HepG2 (cell line): ENCODE measurements at regions not wholly inside any gene's neighbourhood (a gene's known extent, or its start where the extent isn't known, plus 50 kb on each side); places are given as distances from the start of the nearest gene placed in this dataset.

Source experiments
- GATAD2A ChIP-seq: IDR thresholded peaks from 2 replicates; pipeline ENCODE4 v1.6.1; 2016
- GTF2F1 ChIP-seq: fragments of 150-350 bp; IDR thresholded peaks from 2 replicates; pipeline ENCODE4 v1.6.1; 2014; ENCODE audit warnings: low read length
- JUNB ChIP-seq: sonication (generic); formaldehyde crosslinking; IDR thresholded peaks from 2 replicates; pipeline ENCODE4 v1.8.0; 2022; ENCODE audit warnings: missing genetic modification reagents, mild to moderate bottlenecking, borderline replicate concordance
- KDM5B ChIP-seq: sonication (generic); formaldehyde crosslinking; IDR thresholded peaks from 2 replicates; pipeline ENCODE4 v1.4.0; 2020; ENCODE audit warnings: missing genetic modification reagents, mild to moderate bottlenecking, borderline replicate concordance
- MAZ ChIP-seq, 2 experiments: sonication (generic) in 1 of 2; formaldehyde crosslinking in 1 of 2; IDR thresholded peaks; 2 replicates each; pipeline versions ENCODE4 v1.5.0 to v1.6.1; 2012 to 2020; ENCODE audit warnings: low read depth in 2 of 2, mild to moderate bottlenecking in 2 of 2, borderline replicate concordance in 1 of 2, improper control_type of control experiment in 1 of 2, low read length in 1 of 2, missing genetic modification reagents in 1 of 2, moderate library complexity in 1 of 2
- PPARG ChIP-seq: conservative IDR thresholded peaks from 2 replicates; pipeline ENCODE4 v1.6.1; 2016; ENCODE audit warnings: missing biosample characterization, missing genetic modification reagents
- RFX3 ChIP-seq: IDR thresholded peaks from 2 replicates; pipeline ENCODE4 v1.6.1; 2016; ENCODE audit warnings: missing biosample characterization, missing genetic modification reagents
- SMC3 ChIP-seq: IDR thresholded peaks from 2 replicates; pipeline ENCODE4 v1.6.1; 2011; ENCODE audit warnings: low read length, improper control_type of control experiment
- TARDBP ChIP-seq: sonication (generic); formaldehyde crosslinking; IDR thresholded peaks from 2 replicates; pipeline ENCODE4 v1.8.0; 2022; ENCODE audit warnings: mild to moderate bottlenecking, missing genetic modification reagents
- ZBTB20 ChIP-seq: sonication (generic); formaldehyde crosslinking; IDR thresholded peaks from 2 replicates; pipeline ENCODE4 v1.8.1; 2023; ENCODE audit warnings: missing genetic modification reagents, low read depth, mild to moderate bottlenecking, borderline replicate concordance
- ZNF503 ChIP-seq: sonication (generic); formaldehyde crosslinking; IDR thresholded peaks from 2 replicates; pipeline ENCODE4 v1.4.0; 2020; ENCODE audit warnings: missing genetic modification reagents
- TF ChIP-seq, protein P1 (sequence below): sonication (generic); formaldehyde crosslinking; IDR thresholded peaks from 2 replicates; pipeline ENCODE4 v1.5.1; 2020; ENCODE audit warnings: mild to moderate bottlenecking, missing genetic modification reagents, borderline replicate concordance
- TF ChIP-seq, protein P2 (sequence below): IDR thresholded peaks from 2 replicates; pipeline ENCODE4 v1.4.0; 2020; ENCODE audit warnings: mild to moderate bottlenecking, missing genetic modification reagents
- TF ChIP-seq, protein P3 (sequence below): sonication (generic); formaldehyde crosslinking; IDR thresholded peaks from 2 replicates; pipeline ENCODE4 v1.4.0; 2020; ENCODE audit warnings: missing genetic modification reagents
- TF ChIP-seq, protein P4 (sequence below): sonication (generic); formaldehyde crosslinking; IDR thresholded peaks from 2 replicates; pipeline ENCODE4 v1.4.0; 2020; ENCODE audit warnings: missing genetic modification reagents

DNA sequence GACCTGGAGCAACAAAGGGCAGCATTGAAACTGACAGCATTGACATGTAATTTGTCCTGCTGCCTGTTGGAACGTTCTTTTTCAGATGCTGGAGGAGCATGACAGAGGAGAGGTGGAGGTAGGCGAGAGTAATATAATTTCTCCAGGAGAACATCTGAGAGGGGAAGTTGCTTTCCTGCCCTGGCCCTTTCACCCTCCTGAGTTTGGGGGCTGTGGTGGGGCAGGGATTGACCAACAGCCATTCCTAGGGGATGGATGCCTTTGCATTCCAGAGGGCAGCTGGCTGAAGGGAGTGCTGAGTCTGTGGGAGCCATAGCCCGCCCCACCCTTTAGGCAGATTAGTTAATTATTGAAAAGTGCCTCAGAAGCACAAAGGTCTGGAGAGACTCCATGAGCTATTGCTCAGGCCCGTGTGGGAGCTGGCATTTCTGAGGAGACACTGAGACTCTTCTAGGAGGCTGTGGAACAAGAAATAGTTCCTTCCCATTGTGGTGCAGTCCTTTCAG, 73.5 kb downstream of the ARF6 start (continued):
- no peak for TF ChIP-seq MAZ (IDR thresholded peaks at IDR 0.05; ENCODE audit: borderline replicate concordance, low read depth, low read length)
- no peak for TF ChIP-seq MAZ (CRISPR knock-in tag; IDR thresholded peaks at IDR 0.05; ENCODE audit: low read depth)
- TF ChIP-seq, protein P1, sequence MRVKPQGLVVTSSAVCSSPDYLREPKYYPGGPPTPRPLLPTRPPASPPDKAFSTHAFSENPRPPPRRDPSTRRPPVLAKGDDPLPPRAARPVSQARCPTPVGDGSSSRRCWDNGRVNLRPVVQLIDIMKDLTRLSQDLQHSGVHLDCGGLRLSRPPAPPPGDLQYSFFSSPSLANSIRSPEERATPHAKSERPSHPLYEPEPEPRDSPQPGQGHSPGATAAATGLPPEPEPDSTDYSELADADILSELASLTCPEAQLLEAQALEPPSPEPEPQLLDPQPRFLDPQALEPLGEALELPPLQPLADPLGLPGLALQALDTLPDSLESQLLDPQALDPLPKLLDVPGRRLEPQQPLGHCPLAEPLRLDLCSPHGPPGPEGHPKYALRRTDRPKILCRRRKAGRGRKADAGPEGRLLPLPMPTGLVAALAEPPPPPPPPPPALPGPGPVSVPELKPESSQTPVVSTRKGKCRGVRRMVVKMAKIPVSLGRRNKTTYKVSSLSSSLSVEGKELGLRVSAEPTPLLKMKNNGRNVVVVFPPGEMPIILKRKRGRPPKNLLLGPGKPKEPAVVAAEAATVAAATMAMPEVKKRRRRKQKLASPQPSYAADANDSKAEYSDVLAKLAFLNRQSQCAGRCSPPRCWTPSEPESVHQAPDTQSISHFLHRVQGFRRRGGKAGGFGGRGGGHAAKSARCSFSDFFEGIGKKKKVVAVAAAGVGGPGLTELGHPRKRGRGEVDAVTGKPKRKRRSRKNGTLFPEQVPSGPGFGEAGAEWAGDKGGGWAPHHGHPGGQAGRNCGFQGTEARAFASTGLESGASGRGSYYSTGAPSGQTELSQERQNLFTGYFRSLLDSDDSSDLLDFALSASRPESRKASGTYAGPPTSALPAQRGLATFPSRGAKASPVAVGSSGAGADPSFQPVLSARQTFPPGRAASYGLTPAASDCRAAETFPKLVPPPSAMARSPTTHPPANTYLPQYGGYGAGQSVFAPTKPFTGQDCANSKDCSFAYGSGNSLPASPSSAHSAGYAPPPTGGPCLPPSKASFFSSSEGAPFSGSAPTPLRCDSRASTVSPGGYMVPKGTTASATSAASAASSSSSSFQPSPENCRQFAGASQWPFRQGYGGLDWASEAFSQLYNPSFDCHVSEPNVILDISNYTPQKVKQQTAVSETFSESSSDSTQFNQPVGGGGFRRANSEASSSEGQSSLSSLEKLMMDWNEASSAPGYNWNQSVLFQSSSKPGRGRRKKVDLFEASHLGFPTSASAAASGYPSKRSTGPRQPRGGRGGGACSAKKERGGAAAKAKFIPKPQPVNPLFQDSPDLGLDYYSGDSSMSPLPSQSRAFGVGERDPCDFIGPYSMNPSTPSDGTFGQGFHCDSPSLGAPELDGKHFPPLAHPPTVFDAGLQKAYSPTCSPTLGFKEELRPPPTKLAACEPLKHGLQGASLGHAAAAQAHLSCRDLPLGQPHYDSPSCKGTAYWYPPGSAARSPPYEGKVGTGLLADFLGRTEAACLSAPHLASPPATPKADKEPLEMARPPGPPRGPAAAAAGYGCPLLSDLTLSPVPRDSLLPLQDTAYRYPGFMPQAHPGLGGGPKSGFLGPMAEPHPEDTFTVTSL (CRISPR knock-in tag), result no peak; the same call in 1 of the 2 replicates
- TF ChIP-seq, protein P2, sequence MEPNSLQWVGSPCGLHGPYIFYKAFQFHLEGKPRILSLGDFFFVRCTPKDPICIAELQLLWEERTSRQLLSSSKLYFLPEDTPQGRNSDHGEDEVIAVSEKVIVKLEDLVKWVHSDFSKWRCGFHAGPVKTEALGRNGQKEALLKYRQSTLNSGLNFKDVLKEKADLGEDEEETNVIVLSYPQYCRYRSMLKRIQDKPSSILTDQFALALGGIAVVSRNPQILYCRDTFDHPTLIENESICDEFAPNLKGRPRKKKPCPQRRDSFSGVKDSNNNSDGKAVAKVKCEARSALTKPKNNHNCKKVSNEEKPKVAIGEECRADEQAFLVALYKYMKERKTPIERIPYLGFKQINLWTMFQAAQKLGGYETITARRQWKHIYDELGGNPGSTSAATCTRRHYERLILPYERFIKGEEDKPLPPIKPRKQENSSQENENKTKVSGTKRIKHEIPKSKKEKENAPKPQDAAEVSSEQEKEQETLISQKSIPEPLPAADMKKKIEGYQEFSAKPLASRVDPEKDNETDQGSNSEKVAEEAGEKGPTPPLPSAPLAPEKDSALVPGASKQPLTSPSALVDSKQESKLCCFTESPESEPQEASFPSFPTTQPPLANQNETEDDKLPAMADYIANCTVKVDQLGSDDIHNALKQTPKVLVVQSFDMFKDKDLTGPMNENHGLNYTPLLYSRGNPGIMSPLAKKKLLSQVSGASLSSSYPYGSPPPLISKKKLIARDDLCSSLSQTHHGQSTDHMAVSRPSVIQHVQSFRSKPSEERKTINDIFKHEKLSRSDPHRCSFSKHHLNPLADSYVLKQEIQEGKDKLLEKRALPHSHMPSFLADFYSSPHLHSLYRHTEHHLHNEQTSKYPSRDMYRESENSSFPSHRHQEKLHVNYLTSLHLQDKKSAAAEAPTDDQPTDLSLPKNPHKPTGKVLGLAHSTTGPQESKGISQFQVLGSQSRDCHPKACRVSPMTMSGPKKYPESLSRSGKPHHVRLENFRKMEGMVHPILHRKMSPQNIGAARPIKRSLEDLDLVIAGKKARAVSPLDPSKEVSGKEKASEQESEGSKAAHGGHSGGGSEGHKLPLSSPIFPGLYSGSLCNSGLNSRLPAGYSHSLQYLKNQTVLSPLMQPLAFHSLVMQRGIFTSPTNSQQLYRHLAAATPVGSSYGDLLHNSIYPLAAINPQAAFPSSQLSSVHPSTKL (CRISPR knock-in tag), result peak; percentile 73
- no peak for TF ChIP-seq JUNB (CRISPR knock-in tag)
- peak; percentile 66 for TF ChIP-seq GATAD2A (CRISPR knock-in tag)
- no peak for TF ChIP-seq SMC3
- TF ChIP-seq, protein P3, sequence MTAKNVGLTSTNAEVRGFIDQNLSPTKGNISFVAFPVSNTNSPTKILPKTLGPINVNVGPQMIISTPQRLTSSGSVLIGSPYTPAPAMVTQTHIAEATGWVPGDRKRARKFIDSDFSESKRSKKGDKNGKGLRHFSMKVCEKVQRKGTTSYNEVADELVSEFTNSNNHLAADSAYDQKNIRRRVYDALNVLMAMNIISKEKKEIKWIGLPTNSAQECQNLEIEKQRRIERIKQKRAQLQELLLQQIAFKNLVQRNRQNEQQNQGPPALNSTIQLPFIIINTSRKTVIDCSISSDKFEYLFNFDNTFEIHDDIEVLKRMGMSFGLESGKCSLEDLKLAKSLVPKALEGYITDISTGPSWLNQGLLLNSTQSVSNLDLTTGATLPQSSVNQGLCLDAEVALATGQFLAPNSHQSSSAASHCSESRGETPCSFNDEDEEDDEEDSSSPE (CRISPR knock-in tag), result no peak
- no peak for TF ChIP-seq ZBTB20
- no peak for TF ChIP-seq KDM5B (CRISPR knock-in tag)
- peak; percentile 27; the same call in 1 of the 2 replicates for TF ChIP-seq PPARG
- peak; percentile 31; the same call in 1 of the 2 replicates for TF ChIP-seq TARDBP (CRISPR knock-in tag)
- no peak for TF ChIP-seq RFX3 (CRISPR knock-in tag)
- TF ChIP-seq, protein P4, sequence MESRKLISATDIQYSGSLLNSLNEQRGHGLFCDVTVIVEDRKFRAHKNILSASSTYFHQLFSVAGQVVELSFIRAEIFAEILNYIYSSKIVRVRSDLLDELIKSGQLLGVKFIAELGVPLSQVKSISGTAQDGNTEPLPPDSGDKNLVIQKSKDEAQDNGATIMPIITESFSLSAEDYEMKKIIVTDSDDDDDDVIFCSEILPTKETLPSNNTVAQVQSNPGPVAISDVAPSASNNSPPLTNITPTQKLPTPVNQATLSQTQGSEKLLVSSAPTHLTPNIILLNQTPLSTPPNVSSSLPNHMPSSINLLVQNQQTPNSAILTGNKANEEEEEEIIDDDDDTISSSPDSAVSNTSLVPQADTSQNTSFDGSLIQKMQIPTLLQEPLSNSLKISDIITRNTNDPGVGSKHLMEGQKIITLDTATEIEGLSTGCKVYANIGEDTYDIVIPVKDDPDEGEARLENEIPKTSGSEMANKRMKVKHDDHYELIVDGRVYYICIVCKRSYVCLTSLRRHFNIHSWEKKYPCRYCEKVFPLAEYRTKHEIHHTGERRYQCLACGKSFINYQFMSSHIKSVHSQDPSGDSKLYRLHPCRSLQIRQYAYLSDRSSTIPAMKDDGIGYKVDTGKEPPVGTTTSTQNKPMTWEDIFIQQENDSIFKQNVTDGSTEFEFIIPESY (CRISPR knock-in tag), result no peak
- no peak for TF ChIP-seq GTF2F1
- TF ChIP-seq ZNF503 (CRISPR knock-in tag), result no peak
